ENCODE measurements at regions not wholly inside any gene's neighbourhood (a gene's known extent, or its start where the extent isn't known, plus 50 kb on each side); places are given as distances from the start of the nearest gene placed in this dataset.

DNA sequence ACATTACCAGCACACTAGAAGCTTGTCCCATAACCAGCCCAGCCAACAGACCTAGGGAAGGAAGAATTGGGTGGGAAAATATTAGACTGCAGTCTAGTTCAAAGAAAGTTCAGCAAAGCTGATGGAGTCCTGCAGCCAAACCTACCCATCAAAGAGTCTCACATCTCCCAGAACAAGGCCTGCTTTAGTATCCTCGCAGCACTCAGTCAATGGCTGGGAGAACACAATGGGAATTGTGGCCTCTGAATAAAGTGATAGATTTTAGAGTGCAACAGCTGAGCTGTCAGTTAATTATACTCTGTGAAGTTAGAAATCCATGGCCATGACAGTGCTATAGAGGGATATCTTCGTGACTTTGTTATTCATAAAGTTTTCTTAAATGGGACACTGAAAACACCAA lies 207.2 kb upstream of the NAALADL2 start:
- TF ChIP-seq CEBPB (IDR thresholded peaks at IDR 0.05): no peak
- TF ChIP-seq ZBTB7A (IDR thresholded peaks at IDR 0.05; ENCODE audit: low read depth): no peak
- no peak for TF ChIP-seq RAD21 (IDR thresholded peaks at IDR 0.05; ENCODE audit: low read depth)
- TF ChIP-seq, protein P1, sequence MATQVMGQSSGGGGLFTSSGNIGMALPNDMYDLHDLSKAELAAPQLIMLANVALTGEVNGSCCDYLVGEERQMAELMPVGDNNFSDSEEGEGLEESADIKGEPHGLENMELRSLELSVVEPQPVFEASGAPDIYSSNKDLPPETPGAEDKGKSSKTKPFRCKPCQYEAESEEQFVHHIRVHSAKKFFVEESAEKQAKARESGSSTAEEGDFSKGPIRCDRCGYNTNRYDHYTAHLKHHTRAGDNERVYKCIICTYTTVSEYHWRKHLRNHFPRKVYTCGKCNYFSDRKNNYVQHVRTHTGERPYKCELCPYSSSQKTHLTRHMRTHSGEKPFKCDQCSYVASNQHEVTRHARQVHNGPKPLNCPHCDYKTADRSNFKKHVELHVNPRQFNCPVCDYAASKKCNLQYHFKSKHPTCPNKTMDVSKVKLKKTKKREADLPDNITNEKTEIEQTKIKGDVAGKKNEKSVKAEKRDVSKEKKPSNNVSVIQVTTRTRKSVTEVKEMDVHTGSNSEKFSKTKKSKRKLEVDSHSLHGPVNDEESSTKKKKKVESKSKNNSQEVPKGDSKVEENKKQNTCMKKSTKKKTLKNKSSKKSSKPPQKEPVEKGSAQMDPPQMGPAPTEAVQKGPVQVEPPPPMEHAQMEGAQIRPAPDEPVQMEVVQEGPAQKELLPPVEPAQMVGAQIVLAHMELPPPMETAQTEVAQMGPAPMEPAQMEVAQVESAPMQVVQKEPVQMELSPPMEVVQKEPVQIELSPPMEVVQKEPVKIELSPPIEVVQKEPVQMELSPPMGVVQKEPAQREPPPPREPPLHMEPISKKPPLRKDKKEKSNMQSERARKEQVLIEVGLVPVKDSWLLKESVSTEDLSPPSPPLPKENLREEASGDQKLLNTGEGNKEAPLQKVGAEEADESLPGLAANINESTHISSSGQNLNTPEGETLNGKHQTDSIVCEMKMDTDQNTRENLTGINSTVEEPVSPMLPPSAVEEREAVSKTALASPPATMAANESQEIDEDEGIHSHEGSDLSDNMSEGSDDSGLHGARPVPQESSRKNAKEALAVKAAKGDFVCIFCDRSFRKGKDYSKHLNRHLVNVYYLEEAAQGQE (IDR thresholded peaks at IDR 0.05; ENCODE audit: low read depth): no peak
- TF ChIP-seq YY1 (IDR thresholded peaks at IDR 0.05; ENCODE audit: low read depth): no peak
- TF ChIP-seq, protein P2, sequence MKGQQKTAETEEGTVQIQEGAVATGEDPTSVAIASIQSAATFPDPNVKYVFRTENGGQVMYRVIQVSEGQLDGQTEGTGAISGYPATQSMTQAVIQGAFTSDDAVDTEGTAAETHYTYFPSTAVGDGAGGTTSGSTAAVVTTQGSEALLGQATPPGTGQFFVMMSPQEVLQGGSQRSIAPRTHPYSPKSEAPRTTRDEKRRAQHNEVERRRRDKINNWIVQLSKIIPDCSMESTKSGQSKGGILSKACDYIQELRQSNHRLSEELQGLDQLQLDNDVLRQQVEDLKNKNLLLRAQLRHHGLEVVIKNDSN (IDR thresholded peaks at IDR 0.05): no peak

DNA sequence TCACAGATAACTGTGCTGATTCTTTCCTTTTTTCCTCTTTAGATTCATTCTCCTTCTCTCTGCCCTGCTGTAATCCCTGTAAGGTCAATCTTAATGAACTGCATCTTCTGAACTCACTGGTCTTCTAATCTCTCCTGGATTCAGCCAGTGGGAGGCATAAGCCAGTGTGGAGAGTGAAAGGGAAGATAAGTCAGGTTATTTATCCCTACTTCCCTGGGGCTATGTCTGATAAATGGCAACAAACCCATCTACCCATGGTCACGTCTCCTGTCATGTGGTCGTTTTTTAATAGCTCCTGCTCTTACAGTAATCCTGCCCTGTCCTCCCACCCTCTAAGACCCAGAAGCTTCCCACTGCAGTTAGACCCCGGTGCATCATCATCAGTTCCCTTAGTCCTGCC lies 199.6 kb upstream of the NAALADL2 start:
- TF ChIP-seq RAD21 (IDR thresholded peaks at IDR 0.05; ENCODE audit: low read depth): no peak
- no peak for TF ChIP-seq TAF1 (IDR thresholded peaks at IDR 0.05; ENCODE audit: low read depth)
- TF ChIP-seq, protein P1 (IDR thresholded peaks at IDR 0.05; ENCODE audit: low read depth): no peak
- no peak for TF ChIP-seq YY1 (IDR thresholded peaks at IDR 0.05; ENCODE audit: low read depth)
- no peak for TF ChIP-seq CREB1 (IDR thresholded peaks at IDR 0.05; ENCODE audit: low read depth)
- no peak for TF ChIP-seq NFIC (IDR thresholded peaks at IDR 0.05)
- no peak for TF ChIP-seq EP300 (IDR thresholded peaks at IDR 0.05; ENCODE audit: borderline replicate concordance)
- TF ChIP-seq, protein P3, sequence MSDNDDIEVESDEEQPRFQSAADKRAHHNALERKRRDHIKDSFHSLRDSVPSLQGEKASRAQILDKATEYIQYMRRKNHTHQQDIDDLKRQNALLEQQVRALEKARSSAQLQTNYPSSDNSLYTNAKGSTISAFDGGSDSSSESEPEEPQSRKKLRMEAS (IDR thresholded peaks at IDR 0.05): no peak
- TF ChIP-seq TEAD4 (IDR thresholded peaks at IDR 0.05): no peak
- TF ChIP-seq FOXM1 (IDR thresholded peaks at IDR 0.05; ENCODE audit: borderline replicate concordance, low read depth): no peak
- no peak for TF ChIP-seq ZBTB7A (IDR thresholded peaks at IDR 0.05; ENCODE audit: low read depth)
- TF ChIP-seq CEBPB (IDR thresholded peaks at IDR 0.05): no peak
- TF ChIP-seq TCF12 (IDR thresholded peaks at IDR 0.05; ENCODE audit: low read depth): no peak
- TF ChIP-seq, protein P2 (IDR thresholded peaks at IDR 0.05): no peak
- no peak for TF ChIP-seq EGR1 (IDR thresholded peaks at IDR 0.05)

DNA sequence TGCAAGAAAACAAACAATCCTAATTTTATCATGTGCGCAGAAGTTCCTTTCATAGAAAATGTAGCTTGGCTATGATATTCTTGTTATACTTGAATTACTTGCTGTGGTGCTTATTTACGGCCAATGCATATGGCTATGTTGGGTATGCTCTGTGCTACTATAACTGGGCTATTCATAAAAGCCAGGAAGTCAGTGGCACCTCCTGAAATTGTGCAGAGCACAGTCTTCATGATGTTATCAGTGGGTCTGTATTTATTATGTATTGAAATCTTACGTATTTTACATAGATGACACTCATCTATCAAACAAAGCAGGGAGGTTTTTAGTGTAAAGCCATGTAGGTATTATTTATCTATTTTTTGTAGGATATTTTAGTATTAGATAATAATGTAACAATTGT lies 196.5 kb upstream of the NAALADL2 start:
- TF ChIP-seq, protein P2 (IDR thresholded peaks at IDR 0.05): no peak
- TF ChIP-seq, protein P1 (IDR thresholded peaks at IDR 0.05; ENCODE audit: low read depth): no peak
- TF ChIP-seq, protein P3 (IDR thresholded peaks at IDR 0.05): no peak
- TF ChIP-seq CREB1 (IDR thresholded peaks at IDR 0.05; ENCODE audit: low read depth) (no peak), TAF1 (IDR thresholded peaks at IDR 0.05; ENCODE audit: low read depth) (no peak), EP300 (IDR thresholded peaks at IDR 0.05; ENCODE audit: borderline replicate concordance) (no peak), ZBTB7A (IDR thresholded peaks at IDR 0.05; ENCODE audit: low read depth) (no peak)

DNA sequence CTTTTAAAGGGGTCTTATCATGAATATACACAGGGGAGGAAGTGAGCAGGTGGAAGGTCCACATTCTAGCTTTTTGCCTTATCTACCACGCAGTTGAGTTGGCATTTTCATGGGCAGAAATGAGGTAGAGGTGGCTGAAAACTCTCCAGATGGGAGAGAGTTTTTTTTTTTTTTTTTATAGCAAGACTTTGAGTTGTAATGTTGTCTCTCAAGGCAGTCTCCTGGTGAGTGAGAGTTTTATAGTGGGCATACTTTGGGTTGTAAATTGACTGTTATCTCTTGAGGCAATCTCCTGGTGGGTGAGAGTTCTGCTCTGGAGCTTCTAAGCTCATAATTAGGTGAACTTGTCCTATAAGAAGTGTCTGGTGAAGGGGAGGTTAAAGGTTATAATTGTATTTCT lies 191.7 kb upstream of the NAALADL2 start:
- no peak for TF ChIP-seq EGR1 (IDR thresholded peaks at IDR 0.05)
- no peak for TF ChIP-seq RAD21 (IDR thresholded peaks at IDR 0.05; ENCODE audit: low read depth)
- TF ChIP-seq NFIC (IDR thresholded peaks at IDR 0.05): no peak
- TF ChIP-seq, protein P3 (IDR thresholded peaks at IDR 0.05): no peak
- TF ChIP-seq CEBPB (IDR thresholded peaks at IDR 0.05): no peak
- no peak for TF ChIP-seq TCF12 (IDR thresholded peaks at IDR 0.05; ENCODE audit: low read depth)
- no peak for TF ChIP-seq TAF1 (IDR thresholded peaks at IDR 0.05; ENCODE audit: low read depth)
- TF ChIP-seq FOXM1 (IDR thresholded peaks at IDR 0.05; ENCODE audit: borderline replicate concordance, low read depth): no peak
- TF ChIP-seq, protein P2 (IDR thresholded peaks at IDR 0.05): no peak
- no peak for TF ChIP-seq EP300 (IDR thresholded peaks at IDR 0.05; ENCODE audit: borderline replicate concordance)
- no peak for TF ChIP-seq YY1 (IDR thresholded peaks at IDR 0.05; ENCODE audit: low read depth)
- TF ChIP-seq ZBTB7A (IDR thresholded peaks at IDR 0.05; ENCODE audit: low read depth): no peak
- no peak for TF ChIP-seq CREB1 (IDR thresholded peaks at IDR 0.05; ENCODE audit: low read depth)
- TF ChIP-seq, protein P1 (IDR thresholded peaks at IDR 0.05; ENCODE audit: low read depth): no peak
- TF ChIP-seq TEAD4 (IDR thresholded peaks at IDR 0.05): no peak
